GM12878 (cell line): ENCODE measurements at regions not wholly inside any gene's neighbourhood (a gene's known extent, or its start where the extent isn't known, plus 50 kb on each side); places are given as distances from the start of the nearest gene placed in this dataset.

Experiments used
- ASH2L ChIP-seq: fragments of 300-600, 200-600 bp; sonication (generic); IDR thresholded peaks from 2 replicates; pipeline ENCODE4 v1.6.1; 2017; ENCODE audit warnings: low read depth, mild to moderate bottlenecking, borderline replicate concordance
- KAT2A ChIP-seq: conservative IDR thresholded peaks from 2 replicates; pipeline ENCODE4 v1.6.1; 2011; ENCODE audit warnings: low read depth, low read length; ENCODE audit not compliant: control insufficient read depth
- MEF2B ChIP-seq: fragments of 450-650 bp; IDR thresholded peaks from 2 replicates; pipeline ENCODE4 v1.6.1; 2018; ENCODE audit warnings: mild to moderate bottlenecking, moderate library complexity; ENCODE audit not compliant: partially characterized antibody, poor library complexity, severe bottlenecking
- NFYA ChIP-seq: IDR thresholded peaks from 2 replicates; pipeline ENCODE4 v1.6.1; 2011; ENCODE audit warnings: low read depth, mild to moderate bottlenecking, low read length, improper control_type of control experiment, borderline replicate concordance
- RAD51 ChIP-seq: fragments of 450-650 bp; IDR thresholded peaks from 2 replicates; pipeline ENCODE4 v1.6.1; 2016; ENCODE audit warnings: moderate library complexity, mild to moderate bottlenecking, inconsistent platforms
- YY1 ChIP-seq: IDR thresholded peaks from 2 replicates; pipeline ENCODE4 v1.6.1; 2011; ENCODE audit warnings: low read depth, mild to moderate bottlenecking, low read length
- ZZZ3 ChIP-seq: IDR thresholded peaks from 2 replicates; pipeline ENCODE4 v1.6.1; 2011; ENCODE audit warnings: low read depth; ENCODE audit not compliant: control insufficient read depth, insufficient read length
- TF ChIP-seq, protein P1 (sequence below): IDR thresholded peaks from 2 replicates; pipeline ENCODE4 v1.6.1; 2011; ENCODE audit warnings: borderline replicate concordance, low read depth, mild to moderate bottlenecking, moderate library complexity, low read length; ENCODE audit not compliant: insufficient read depth, poor library complexity, severe bottlenecking
- TF ChIP-seq, protein P2 (sequence below): fragments of 450-650 bp; formaldehyde crosslinking; IDR thresholded peaks from 2 replicates; pipeline ENCODE4 v1.5.0; 2022; ENCODE audit warnings: mild to moderate bottlenecking, missing genetic modification characterization
- TF ChIP-seq, protein P3 (sequence below): fragments of 450-650 bp; IDR thresholded peaks from 2 replicates; pipeline ENCODE4 v1.6.1; 2017; ENCODE audit warnings: mild to moderate bottlenecking, low read depth, inconsistent platforms; ENCODE audit not compliant: poor library complexity, severe bottlenecking
- TF ChIP-seq, protein P4 (sequence below): fragments of 450-650 bp; IDR thresholded peaks from 2 replicates; pipeline ENCODE4 v1.6.1; 2017; ENCODE audit warnings: mild to moderate bottlenecking, moderate library complexity
- TF ChIP-seq, protein P5 (sequence below): fragments of 450-650 bp; IDR thresholded peaks from 2 replicates; pipeline ENCODE4 v1.6.1; 2016; ENCODE audit warnings: mild to moderate bottlenecking, moderate library complexity, borderline replicate concordance

DNA sequence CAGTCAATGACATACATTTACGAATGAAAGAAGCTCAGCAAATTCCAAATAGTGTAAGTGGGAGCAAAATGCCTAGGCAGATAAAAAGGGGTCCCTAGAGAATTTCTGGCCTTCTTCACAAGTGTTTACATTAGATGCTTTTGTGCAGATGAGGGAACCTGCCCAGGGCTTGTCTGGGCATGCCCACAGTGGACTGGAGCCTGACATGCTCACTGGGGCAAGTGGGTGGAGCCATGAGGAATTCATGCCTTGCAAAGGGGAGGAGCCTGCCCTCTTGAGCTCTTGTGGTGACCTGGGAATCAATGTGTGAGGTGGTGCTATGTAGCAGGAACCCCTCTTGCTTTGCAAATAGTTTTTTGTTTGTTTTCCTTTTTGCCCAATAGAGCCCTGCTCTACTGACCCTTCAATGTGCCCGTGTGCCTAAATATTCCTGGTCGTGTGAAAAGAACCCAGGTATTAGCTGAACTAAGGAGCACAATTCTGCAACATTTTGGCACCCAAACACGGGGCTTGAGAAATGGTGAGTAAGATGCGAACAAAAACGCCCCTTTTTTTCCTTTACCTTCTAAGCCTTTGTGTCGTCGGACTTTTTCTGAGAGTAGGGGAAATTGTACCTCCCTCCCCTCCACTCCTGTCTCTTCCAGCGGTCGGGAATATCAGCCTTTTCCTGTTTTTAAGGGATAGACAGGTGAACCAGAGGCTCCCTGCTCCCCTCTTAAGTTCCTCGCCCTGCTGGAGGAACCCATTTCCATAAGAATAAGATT, 433.8 kb upstream of the CDH9 start (continued):
- TF ChIP-seq, protein P1, sequence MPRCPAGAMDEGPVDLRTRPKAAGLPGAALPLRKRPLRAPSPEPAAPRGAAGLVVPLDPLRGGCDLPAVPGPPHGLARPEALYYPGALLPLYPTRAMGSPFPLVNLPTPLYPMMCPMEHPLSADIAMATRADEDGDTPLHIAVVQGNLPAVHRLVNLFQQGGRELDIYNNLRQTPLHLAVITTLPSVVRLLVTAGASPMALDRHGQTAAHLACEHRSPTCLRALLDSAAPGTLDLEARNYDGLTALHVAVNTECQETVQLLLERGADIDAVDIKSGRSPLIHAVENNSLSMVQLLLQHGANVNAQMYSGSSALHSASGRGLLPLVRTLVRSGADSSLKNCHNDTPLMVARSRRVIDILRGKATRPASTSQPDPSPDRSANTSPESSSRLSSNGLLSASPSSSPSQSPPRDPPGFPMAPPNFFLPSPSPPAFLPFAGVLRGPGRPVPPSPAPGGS = no peak
- TF ChIP-seq NFYA (no peak), KAT2A (no peak), ZZZ3 (no peak), MEF2B (peak; percentile 87), RAD51 (no peak), ASH2L (no peak), YY1 (no peak)
- TF ChIP-seq, protein P2, sequence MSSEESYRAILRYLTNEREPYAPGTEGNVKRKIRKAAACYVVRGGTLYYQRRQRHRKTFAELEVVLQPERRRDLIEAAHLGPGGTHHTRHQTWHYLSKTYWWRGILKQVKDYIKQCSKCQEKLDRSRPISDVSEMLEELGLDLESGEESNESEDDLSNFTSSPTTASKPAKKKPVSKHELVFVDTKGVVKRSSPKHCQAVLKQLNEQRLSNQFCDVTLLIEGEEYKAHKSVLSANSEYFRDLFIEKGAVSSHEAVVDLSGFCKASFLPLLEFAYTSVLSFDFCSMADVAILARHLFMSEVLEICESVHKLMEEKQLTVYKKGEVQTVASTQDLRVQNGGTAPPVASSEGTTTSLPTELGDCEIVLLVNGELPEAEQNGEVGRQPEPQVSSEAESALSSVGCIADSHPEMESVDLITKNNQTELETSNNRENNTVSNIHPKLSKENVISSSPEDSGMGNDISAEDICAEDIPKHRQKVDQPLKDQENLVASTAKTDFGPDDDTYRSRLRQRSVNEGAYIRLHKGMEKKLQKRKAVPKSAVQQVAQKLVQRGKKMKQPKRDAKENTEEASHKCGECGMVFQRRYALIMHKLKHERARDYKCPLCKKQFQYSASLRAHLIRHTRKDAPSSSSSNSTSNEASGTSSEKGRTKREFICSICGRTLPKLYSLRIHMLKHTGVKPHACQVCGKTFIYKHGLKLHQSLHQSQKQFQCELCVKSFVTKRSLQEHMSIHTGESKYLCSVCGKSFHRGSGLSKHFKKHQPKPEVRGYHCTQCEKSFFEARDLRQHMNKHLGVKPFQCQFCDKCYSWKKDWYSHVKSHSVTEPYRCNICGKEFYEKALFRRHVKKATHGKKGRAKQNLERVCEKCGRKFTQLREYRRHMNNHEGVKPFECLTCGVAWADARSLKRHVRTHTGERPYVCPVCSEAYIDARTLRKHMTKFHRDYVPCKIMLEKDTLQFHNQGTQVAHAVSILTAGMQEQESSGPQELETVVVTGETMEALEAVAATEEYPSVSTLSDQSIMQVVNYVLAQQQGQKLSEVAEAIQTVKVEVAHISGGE (CRISPR knock-in tag) = no peak
- TF ChIP-seq, protein P3, sequence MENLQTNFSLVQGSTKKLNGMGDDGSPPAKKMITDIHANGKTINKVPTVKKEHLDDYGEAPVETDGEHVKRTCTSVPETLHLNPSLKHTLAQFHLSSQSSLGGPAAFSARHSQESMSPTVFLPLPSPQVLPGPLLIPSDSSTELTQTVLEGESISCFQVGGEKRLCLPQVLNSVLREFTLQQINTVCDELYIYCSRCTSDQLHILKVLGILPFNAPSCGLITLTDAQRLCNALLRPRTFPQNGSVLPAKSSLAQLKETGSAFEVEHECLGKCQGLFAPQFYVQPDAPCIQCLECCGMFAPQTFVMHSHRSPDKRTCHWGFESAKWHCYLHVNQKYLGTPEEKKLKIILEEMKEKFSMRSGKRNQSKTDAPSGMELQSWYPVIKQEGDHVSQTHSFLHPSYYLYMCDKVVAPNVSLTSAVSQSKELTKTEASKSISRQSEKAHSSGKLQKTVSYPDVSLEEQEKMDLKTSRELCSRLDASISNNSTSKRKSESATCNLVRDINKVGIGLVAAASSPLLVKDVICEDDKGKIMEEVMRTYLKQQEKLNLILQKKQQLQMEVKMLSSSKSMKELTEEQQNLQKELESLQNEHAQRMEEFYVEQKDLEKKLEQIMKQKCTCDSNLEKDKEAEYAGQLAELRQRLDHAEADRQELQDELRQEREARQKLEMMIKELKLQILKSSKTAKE = peak; percentile 79
- TF ChIP-seq, protein P4, sequence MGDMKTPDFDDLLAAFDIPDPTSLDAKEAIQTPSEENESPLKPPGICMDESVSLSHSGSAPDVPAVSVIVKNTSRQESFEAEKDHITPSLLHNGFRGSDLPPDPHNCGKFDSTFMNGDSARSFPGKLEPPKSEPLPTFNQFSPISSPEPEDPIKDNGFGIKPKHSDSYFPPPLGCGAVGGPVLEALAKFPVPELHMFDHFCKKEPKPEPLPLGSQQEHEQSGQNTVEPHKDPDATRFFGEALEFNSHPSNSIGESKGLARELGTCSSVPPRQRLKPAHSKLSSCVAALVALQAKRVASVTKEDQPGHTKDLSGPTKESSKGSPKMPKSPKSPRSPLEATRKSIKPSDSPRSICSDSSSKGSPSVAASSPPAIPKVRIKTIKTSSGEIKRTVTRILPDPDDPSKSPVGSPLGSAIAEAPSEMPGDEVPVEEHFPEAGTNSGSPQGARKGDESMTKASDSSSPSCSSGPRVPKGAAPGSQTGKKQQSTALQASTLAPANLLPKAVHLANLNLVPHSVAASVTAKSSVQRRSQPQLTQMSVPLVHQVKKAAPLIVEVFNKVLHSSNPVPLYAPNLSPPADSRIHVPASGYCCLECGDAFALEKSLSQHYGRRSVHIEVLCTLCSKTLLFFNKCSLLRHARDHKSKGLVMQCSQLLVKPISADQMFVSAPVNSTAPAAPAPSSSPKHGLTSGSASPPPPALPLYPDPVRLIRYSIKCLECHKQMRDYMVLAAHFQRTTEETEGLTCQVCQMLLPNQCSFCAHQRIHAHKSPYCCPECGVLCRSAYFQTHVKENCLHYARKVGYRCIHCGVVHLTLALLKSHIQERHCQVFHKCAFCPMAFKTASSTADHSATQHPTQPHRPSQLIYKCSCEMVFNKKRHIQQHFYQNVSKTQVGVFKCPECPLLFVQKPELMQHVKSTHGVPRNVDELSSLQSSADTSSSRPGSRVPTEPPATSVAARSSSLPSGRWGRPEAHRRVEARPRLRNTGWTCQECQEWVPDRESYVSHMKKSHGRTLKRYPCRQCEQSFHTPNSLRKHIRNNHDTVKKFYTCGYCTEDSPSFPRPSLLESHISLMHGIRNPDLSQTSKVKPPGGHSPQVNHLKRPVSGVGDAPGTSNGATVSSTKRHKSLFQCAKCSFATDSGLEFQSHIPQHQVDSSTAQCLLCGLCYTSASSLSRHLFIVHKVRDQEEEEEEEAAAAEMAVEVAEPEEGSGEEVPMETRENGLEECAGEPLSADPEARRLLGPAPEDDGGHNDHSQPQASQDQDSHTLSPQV = no peak
- TF ChIP-seq, protein P5, sequence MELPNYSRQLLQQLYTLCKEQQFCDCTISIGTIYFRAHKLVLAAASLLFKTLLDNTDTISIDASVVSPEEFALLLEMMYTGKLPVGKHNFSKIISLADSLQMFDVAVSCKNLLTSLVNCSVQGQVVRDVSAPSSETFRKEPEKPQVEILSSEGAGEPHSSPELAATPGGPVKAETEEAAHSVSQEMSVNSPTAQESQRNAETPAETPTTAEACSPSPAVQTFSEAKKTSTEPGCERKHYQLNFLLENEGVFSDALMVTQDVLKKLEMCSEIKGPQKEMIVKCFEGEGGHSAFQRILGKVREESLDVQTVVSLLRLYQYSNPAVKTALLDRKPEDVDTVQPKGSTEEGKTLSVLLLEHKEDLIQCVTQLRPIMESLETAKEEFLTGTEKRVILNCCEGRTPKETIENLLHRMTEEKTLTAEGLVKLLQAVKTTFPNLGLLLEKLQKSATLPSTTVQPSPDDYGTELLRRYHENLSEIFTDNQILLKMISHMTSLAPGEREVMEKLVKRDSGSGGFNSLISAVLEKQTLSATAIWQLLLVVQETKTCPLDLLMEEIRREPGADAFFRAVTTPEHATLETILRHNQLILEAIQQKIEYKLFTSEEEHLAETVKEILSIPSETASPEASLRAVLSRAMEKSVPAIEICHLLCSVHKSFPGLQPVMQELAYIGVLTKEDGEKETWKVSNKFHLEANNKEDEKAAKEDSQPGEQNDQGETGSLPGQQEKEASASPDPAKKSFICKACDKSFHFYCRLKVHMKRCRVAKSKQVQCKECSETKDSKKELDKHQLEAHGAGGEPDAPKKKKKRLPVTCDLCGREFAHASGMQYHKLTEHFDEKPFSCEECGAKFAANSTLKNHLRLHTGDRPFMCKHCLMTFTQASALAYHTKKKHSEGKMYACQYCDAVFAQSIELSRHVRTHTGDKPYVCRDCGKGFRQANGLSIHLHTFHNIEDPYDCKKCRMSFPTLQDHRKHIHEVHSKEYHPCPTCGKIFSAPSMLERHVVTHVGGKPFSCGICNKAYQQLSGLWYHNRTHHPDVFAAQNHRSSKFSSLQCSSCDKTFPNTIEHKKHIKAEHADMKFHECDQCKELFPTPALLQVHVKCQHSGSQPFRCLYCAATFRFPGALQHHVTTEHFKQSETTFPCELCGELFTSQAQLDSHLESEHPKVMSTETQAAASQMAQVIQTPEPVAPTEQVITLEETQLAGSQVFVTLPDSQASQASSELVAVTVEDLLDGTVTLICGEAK = no peak
